Adipocyte (in vitro differentiated cells): ENCODE measurements at regions not wholly inside any gene's neighbourhood (a gene's known extent, or its start where the extent isn't known, plus 50 kb on each side); places are given as distances from the start of the nearest gene placed in this dataset.
"Not testable (repeated sequence)": the region's sequence is repeated elsewhere in the genome, so short reads cannot be mapped to it uniquely, and the experiment has no call there.

Experiments
- DNase-seq: peaks from one replicate; pipeline ENCODE4 v3.0.0-alpha.2; 2015; ENCODE audit warnings: low read depth
- H3K27me3 ChIP-seq: replicated peaks from 2 replicates; pipeline ENCODE4 v1.7.0; 2013; ENCODE audit warnings: mild to moderate bottlenecking, low read length, moderate library complexity; ENCODE audit not compliant: control insufficient read depth, insufficient read depth
- H3K36me3 ChIP-seq: 2 replicates; pipeline ENCODE4 v1.7.0; 2013; ENCODE audit warnings: low read length, mild to moderate bottlenecking, moderate library complexity; ENCODE audit not compliant: control insufficient read depth, insufficient read depth, severe bottlenecking
- H3K4me1 ChIP-seq: 2 replicates; pipeline ENCODE4 v1.7.0; 2013; ENCODE audit warnings: mild to moderate bottlenecking, low read length, moderate library complexity; ENCODE audit not compliant: control insufficient read depth, insufficient read depth
- H3K4me3 ChIP-seq: 2 replicates; pipeline ENCODE4 v1.7.0; 2013; ENCODE audit warnings: mild to moderate bottlenecking, low read length, moderate library complexity
- H3K9ac ChIP-seq: 2 replicates; pipeline ENCODE4 v1.7.0; 2013; ENCODE audit warnings: mild to moderate bottlenecking, low read length, moderate library complexity
- H3K9me3 ChIP-seq: 2 replicates; pipeline ENCODE4 v1.7.0; 2013; ENCODE audit warnings: mild to moderate bottlenecking, low read length, moderate library complexity; ENCODE audit not compliant: control insufficient read depth

- Histone ChIP-seq H3K36me3 (no peaks in the 10 kb centered on the region), H3K4me3 (no peak overlapping the region), H3K27me3 (peaks cover 4% of the 10 kb centered on the region), H3K9me3 (no peaks in the 10 kb centered on the region), H3K4me1 (no peaks in the 10 kb centered on the region), H3K9ac (no peak overlapping the region)
- DNase-seq = no peak
These were observed 281.1 kb downstream of the NKX6-1 start for GRCh38 chr4:84218031-84218430.

DNA sequence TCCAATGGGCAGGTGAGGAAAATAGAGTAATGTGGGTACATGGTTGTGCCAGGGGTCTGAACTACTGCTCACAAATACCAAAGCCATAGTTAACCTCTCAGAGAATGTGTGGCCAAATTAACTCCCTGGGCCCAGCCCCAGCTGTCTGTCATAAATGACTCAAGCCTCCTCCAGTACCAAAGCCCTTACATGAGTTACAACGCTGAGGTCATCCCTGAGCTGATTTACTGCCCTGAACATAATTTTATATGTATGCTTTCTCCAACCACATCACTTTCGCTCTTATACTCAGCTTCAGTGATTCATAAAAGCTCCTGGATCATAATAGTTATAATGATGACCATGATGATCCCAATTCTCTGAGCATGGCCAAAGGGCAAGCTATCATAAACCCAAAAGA, 283.9 kb downstream of the NKX6-1 start:
- Histone ChIP-seq H3K9me3 (no peaks in the 10 kb centered on the region), H3K27me3 (no peaks in the 10 kb centered on the region), H3K36me3 (no peaks in the 10 kb centered on the region), H3K4me3 (no peak overlapping the region), H3K4me1 (no peaks in the 10 kb centered on the region), H3K9ac (no peak overlapping the region)
- DNase-seq = no peak

DNA sequence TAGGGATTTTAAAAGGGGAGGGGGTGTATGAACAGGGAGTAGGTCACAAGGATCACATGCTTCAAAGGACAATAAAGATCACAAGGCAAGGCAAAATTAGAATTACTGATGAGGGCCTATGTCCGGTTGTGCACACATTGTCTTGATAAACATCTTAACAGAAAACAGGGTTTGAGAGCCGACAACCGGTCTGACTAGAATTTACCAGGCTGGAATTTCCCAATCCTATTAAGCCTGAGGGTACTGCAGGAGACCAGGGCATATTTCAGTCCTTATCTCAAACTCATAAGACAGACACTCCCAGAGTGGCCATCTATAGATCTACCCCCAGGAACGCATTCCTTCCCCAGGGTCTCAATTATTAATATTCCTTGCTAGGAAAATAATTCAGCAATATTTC, 292.9 kb downstream of the NKX6-1 start:
- not testable (repeated sequence) for H3K36me3 ChIP-seq, DNase-seq, H3K27me3 ChIP-seq, H3K9me3 ChIP-seq, H3K4me1 ChIP-seq, H3K4me3 ChIP-seq, H3K9ac ChIP-seq

- H3K27me3 ChIP-seq = no peaks in the 10 kb centered on the region
- no peaks in the 10 kb centered on the region for H3K9me3 ChIP-seq
- no peaks in the 10 kb centered on the region for H3K36me3 ChIP-seq
- H3K4me1 ChIP-seq = no peaks in the 10 kb centered on the region
- no peak for DNase-seq
- H3K4me3 ChIP-seq = no peak overlapping the region
- H3K9ac ChIP-seq = no peak overlapping the region
These were observed 309.9 kb downstream of the NKX6-1 start for GRCh38 chr4:84189144-84189543.

DNA sequence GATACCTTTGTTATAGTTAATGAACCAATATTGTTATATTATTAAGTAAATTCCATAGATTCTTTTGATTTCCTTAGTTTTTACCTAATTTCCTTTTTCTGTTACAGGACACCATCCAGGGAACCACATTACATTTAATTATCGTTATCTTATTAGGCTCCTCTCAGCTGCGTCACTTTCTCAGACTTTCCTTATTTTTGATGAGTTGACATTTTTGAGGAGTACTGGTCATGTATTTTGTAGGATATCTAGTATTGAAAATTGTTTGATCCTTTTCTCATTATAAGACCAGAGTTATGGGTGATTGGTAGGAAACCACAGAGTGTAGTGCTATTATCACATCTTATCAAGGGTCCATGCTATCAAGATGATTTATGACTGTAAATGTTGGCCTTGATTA, 319.7 kb downstream of the NKX6-1 start:
- Histone ChIP-seq H3K9ac (no peak overlapping the region), H3K27me3 (no peaks in the 10 kb centered on the region), H3K36me3 (no peaks in the 10 kb centered on the region), H3K4me3 (no peak overlapping the region), H3K4me1 (no peaks in the 10 kb centered on the region), H3K9me3 (no peaks in the 10 kb centered on the region)
- DNase-seq = no peak

DNA sequence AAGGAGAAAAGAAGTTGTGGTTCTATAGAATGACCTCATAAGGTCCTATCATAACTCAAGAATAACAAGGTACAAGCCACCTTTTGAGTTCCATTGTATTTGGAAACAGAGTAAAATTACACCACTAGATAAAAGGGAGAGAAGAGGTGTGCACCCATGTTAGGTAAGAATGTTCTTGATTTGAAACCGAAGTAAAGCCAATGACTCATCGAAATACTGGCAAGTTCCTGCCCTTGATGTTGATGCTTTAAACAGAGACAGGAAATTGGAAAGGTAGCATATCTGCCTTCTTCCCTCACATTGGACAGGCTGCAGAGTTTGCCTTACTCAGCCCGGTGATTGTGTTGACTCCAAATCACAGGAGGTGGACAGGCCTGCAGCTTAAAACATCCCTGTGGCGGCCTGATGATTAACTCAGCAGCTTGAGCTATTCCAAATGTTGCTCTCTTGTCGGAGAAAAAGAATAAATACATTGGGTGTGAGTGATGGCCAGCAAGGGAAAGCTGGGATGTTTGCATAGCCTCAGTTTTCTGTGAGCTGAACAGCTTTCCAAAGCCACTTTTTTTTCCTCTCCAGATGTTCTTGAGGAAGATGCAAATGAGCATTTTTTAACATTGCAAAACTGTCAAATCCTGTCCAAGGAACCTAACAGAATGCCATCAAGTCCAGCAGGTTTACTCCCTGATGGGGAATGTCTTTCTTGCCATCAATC, 321.1 kb downstream of the NKX6-1 start:
- Histone ChIP-seq H3K4me3 (no peak overlapping the region), H3K27me3 (no peaks in the 10 kb centered on the region), H3K36me3 (no peaks in the 10 kb centered on the region), H3K4me1 (no peaks in the 10 kb centered on the region), H3K9ac (no peak overlapping the region), H3K9me3 (no peaks in the 10 kb centered on the region)
- DNase-seq = no peak

DNA sequence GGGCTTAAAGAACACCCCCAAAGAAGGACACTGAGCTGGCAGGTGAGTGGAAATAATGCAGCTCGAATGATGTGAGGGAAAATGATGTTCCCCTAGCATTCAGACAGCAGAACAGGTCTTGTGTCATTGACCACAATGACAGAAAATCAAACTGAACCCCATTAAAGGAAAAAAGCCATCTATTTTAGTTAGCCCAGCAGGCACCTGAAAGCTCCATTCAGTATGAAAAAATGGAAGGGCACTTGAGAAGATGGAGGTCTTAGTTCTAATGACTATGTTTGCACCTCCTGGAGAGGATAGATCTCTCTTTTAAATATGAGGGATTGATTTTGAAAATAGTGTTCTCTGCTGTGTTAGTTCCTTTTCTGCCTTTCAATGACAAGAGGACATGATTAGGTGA, 323.1 kb downstream of the NKX6-1 start:
- H3K4me1 ChIP-seq = no peaks in the 10 kb centered on the region
- no peak for DNase-seq
- H3K9ac ChIP-seq = no peak overlapping the region
- no peak overlapping the region for H3K4me3 ChIP-seq
- H3K36me3 ChIP-seq = no peaks in the 10 kb centered on the region
- H3K27me3 ChIP-seq = no peaks in the 10 kb centered on the region
- no peaks in the 10 kb centered on the region for H3K9me3 ChIP-seq

DNA sequence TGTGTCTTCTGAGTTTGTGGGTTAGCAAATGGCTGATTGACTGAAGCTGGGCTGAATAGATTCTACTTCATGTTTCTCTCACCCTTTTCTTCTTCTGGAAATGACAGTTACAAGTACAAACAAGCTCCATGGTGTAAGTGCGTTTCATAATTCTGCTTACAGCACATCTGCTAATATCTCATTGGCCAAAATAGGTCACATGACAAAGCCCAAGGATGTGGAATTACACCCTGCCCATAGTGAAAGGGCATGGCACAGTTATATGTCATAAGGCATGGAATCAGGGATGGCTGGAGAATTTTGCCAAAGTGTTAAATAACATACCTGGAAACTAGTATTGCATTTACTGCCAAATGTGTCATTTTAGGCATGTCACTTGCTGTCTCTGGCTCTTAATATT, 327.2 kb downstream of the NKX6-1 start:
- no peak for DNase-seq
- no peak overlapping the region for H3K4me3 ChIP-seq

DNA sequence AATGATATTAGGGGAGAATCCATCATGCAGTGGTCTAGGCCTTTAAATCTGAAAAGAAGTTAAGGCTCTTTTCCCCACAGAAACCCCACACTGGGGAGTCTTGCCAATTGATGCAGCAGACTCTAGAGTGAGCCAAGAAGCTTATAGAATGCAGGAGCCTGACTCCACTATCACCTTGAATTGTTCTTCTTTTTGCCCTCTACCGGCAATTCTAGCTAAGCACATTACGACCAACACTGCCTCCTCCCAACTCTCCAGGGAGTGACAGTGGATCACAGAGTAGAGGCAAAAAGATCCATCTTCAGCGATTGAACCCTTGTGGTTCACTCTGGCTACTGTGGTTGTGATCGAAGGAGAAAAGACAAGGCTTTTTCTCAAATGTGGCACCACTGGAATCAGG, 331.5 kb downstream of the NKX6-1 start:
- Histone ChIP-seq H3K36me3 (no peaks in the 10 kb centered on the region), H3K4me1 (no peaks in the 10 kb centered on the region), H3K27me3 (peaks cover 13% of the 10 kb centered on the region), H3K4me3 (no peak overlapping the region), H3K9me3 (no peaks in the 10 kb centered on the region), H3K9ac (no peak overlapping the region)
- DNase-seq = no peak

More for the DNA sequence above, 327.2 kb downstream of the NKX6-1 start:
- Histone ChIP-seq H3K4me1 (no peaks in the 10 kb centered on the region), H3K9ac (no peak overlapping the region), H3K9me3 (no peaks in the 10 kb centered on the region), H3K36me3 (no peaks in the 10 kb centered on the region), H3K27me3 (peaks cover 1% of the 10 kb centered on the region)

DNA sequence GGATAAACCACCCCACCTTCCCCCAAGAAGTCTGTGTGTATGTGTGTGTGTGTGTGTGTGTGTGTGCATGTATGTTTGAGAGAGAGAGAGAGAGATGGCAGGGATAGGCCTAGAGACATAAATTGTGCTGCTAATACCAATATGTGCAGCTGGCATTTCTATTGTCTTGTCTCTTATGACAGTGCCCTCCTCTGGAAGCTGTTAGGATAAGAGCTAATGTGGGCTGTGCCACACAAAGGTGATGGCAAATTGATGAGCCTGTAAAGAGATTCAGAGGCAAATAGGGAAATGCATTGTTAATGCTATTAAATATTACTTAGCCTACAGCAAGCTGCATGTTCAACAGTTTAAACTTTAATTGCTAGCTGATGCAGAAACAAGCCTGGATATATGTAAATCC, 332.0 kb downstream of the NKX6-1 start:
- Histone ChIP-seq H3K36me3 (no peaks in the 10 kb centered on the region), H3K4me3 (no peak overlapping the region)
- no peak for DNase-seq

GRCh38 chr4:84166486-84166885, 332.6 kb downstream of the NKX6-1 start:
- peaks cover 17% of the 10 kb centered on the region for H3K27me3 ChIP-seq
- H3K9me3 ChIP-seq = no peaks in the 10 kb centered on the region
- H3K9ac ChIP-seq = no peak overlapping the region
- H3K36me3 ChIP-seq = no peaks in the 10 kb centered on the region
- H3K4me3 ChIP-seq = no peak overlapping the region
- no peak for DNase-seq
- H3K4me1 ChIP-seq = no peaks in the 10 kb centered on the region

More for the DNA sequence above, 332.0 kb downstream of the NKX6-1 start:
- peaks cover 14% of the 10 kb centered on the region for H3K27me3 ChIP-seq
- H3K9me3 ChIP-seq = no peaks in the 10 kb centered on the region
- H3K9ac ChIP-seq = no peak overlapping the region
- no peaks in the 10 kb centered on the region for H3K4me1 ChIP-seq

DNA sequence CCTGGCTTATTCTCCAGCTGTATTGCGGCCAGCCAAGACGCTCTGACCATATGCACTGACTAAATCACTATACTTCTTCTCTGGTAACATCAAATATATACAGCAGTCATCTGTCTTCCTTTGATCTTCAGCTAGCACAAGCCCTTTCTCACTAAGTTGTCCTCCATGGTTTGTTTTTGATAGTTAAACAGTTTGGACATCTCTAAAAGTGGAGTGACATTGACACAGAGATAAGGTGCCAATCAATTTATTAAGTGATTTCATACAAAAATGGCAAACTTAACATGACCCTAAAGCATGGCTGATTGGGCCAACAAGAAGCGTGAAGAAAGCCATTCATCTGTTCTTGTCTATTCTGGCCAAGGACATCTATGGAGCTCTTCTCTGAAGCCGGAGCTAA, 334.9 kb downstream of the NKX6-1 start:
- Histone ChIP-seq H3K9me3 (no peaks in the 10 kb centered on the region), H3K4me3 (no peak overlapping the region), H3K4me1 (no peaks in the 10 kb centered on the region), H3K9ac (no peak overlapping the region), H3K27me3 (peaks cover 35% of the 10 kb centered on the region), H3K36me3 (no peaks in the 10 kb centered on the region)
- DNase-seq = no peak
